ENCODE measurements at regions not wholly inside any gene's neighbourhood (a gene's known extent, or its start where the extent isn't known, plus 50 kb on each side); places are given as distances from the start of the nearest gene placed in this dataset.

- no peak for DNase-seq (ENCODE audit: low read depth in 4 of 4, low spot score in 3 of 4)
These were observed 250.6 kb upstream of the ZFHX3 start for GRCh38 chr16:73298562-73298961.

DNA sequence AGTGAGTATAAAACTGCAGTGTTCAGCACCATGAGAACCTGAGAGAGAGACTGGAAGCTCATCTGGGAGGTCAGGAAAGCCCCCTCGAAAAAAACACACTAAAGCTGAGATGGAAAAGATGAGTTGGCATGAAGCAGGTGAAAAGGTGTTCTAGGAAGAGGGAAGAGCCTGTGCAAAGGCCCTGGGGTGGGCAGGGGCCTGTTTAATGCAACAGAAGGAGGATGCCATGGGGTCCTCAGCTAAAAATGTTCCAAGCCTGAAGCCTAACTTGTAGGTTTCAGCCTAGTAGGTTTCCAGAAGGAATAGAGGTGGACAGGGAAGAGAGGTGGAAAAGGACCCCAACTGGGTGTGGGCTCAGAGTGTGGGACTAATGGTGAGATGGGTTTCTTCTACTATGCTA lies 242.3 kb upstream of the ZFHX3 start:
- no peak for DNase-seq (ENCODE audit: low read depth in 4 of 4, low spot score in 3 of 4)

- no peak for DNase-seq (ENCODE audit: low read depth in 4 of 4, low spot score in 3 of 4)
These were observed 241.3 kb upstream of the ZFHX3 start for GRCh38 chr16:73289232-73289631.

GRCh38 chr16:73288520-73288919 lies 240.6 kb upstream of the ZFHX3 start:
- no peak for DNase-seq (ENCODE audit: low read depth in 4 of 4, low spot score in 3 of 4)

DNA sequence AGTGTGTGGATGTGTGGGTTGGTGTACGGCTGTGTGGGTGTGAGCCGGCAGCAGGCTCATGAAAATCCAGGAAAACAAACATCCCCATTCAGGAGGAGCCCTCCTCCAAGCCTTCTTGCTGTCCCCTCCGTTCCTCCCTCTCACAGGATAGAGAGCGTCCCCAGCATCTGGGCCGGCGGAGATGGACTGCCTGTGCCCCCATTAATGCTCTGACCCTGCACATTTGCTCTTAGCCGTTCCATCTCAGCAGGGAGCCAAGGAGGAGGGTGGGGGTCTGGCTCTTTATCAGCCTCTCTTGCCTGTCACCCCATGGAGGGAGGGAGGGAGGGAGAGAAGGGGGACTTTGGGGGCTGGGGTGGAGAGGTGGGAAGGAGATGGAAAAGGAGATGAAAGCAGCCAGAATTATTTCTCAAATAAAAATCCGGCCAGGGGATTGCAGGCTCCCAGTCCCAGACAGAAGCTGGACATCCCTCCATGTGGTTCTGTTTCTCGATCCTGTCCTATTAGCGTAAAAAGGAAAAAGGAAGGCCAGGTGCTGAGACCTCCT lies 240.0 kb upstream of the ZFHX3 start:
- no peak for DNase-seq (ENCODE audit: low read depth in 4 of 4, low spot score in 3 of 4)

DNA sequence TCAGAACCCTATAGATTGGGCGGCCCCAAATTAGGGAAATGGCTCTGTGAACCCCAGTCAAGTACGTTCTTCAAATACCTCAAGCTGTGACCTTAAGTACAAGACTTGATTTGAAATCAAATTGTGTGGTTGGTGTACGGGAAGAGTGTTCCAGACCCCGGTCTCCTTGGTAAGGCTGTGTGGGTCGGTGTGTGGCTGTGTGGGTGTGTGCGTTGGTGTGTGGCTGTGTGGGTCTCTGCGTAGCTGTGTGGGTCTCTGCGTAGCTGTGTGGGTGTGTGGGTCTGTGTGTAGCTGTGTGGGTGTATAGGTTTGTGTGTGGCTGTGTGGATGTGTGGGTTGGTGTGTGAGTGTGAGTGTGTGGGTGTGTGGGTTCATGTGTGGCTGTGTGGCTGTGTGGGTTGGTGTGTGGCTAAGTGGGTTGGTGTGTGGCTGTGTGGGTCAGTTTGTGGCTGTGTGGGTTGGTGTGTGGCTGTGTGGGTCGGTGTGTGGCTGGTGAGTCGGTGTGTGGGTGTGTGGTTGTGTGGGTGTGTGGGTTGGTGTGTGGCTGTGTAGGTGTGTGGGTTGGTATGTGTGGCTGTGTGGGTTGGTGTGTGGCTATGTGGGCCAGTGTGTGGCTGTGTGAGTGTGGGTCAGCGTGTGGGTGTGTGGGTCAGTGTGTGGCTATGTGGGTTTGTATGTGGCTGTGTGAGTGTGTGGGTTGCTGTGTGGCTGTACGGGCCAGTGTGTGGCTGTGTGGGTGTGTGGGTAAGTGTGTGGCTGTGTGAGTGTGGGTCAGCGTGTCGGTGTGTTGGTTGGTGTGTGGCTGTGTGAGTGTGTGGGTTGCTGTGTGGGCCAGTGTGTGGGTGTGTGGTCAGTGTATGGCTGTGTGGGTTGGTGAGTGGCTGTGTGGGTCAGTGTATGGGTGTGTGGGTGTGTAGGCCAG lies 238.7 kb upstream of the ZFHX3 start:
- DNase-seq (ENCODE audit: low read depth in 4 of 4, low spot score in 3 of 4), result no peak

DNA sequence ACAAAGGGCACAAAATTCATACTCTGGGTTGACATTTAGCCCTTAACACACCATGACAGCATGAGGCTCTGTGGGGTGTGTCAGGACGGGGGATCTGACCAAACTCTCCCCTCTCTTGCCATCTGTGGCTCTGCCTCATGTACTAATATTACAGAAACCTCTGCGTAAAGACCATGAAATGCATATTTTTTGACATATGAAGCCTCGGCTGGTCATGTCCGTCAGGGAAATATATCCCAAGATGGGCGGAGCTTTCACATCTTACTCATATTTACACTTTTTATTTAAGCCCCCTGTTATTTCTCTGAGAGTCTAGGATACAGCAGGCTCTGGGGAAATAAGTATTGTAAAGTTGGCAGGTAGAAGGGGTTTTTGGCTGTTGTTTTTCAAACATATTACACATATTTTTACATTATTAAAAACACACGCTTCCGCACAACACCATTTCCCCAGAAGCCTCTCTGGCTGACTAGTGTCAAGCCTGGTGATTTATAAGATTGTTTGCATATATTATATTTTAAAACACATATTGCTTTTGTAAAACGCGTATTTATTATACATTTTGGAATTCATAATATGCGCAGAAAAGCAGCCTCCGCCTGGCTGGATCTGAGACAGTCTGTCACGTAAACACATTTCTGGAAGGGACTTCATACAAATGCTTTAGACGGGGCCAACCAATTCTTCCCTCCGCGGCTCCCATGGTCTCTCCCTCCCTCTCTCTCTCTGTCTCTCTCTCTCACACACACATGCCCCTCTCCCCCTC lies 237.7 kb upstream of the ZFHX3 start:
- DNase-seq (ENCODE audit: low read depth in 4 of 4, low spot score in 3 of 4), result no peak

GRCh38 chr16:73280388-73280787 lies 232.5 kb upstream of the ZFHX3 start:
- no peak for DNase-seq (ENCODE audit: low read depth in 4 of 4, low spot score in 3 of 4)

DNA sequence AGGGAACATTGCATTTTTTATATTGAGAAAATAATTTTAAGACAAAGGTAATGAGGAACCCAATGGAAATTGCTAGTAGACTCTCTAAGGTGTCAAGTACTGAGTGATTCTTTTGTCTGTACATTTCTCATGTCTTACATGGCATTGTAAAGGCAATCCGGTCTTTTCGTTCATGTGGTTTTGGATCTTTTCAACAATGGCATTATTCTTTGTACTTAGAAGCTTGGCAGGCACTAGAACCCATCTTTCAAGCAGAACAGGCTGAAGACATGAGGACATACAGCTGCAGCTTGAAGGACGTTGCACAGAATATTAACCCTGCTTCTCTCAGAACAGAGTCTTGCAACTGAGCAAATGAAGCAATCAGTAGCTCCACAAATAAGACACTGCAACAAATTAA lies 231.5 kb upstream of the ZFHX3 start:
- DNase-seq (ENCODE audit: low read depth in 4 of 4, low spot score in 3 of 4), result no peak

- DNase-seq (ENCODE audit: low read depth in 4 of 4, low spot score in 3 of 4), result no peak
These were observed 229.1 kb upstream of the ZFHX3 start for GRCh38 chr16:73277071-73277470.

GRCh38 chr16:73275448-73275847 lies 227.5 kb upstream of the ZFHX3 start:
- DNase-seq (ENCODE audit: low read depth in 4 of 4, low spot score in 3 of 4), result no peak

- no peak for DNase-seq (ENCODE audit: low read depth in 4 of 4, low spot score in 3 of 4)
These were observed 227.1 kb upstream of the ZFHX3 start for GRCh38 chr16:73275024-73275423.

- no peak for DNase-seq (ENCODE audit: low read depth in 4 of 4, low spot score in 3 of 4)
These were observed 226.2 kb upstream of the ZFHX3 start for GRCh38 chr16:73274140-73274539.

DNA sequence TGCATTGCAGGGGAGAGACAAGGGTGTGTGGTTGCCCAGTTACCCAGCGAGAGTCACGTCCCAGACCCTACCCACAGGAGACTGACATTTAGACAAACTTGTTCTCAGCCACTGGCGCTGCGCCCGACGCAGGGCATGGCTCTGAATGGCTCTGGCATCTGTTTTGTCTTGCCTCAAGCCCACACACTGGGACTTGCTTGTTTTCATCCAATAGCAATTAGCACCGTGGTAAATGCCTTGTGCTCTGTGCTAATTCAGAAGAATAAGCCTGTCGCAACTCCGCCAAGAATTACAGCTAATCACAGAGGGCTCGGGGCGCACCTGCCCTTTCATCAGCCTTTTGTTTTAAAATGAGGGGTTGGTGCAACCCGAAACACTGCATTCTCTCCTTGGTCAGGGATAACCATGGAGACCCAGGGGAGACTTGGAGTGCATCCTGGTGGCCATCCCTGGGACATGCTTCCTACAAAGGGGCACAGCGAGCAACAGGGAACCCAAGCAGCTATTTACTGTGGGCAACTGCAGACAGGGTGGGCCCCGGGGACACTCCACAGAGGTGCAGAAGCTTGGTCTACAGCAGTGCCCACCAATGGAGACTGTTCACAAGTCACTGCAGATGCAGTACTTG lies 220.6 kb upstream of the ZFHX3 start:
- no peak for DNase-seq (ENCODE audit: low read depth in 4 of 4, low spot score in 3 of 4)

- DNase-seq (ENCODE audit: low read depth in 4 of 4, low spot score in 3 of 4), result no peak
These were observed 218.0 kb upstream of the ZFHX3 start for GRCh38 chr16:73265935-73266334.

DNA sequence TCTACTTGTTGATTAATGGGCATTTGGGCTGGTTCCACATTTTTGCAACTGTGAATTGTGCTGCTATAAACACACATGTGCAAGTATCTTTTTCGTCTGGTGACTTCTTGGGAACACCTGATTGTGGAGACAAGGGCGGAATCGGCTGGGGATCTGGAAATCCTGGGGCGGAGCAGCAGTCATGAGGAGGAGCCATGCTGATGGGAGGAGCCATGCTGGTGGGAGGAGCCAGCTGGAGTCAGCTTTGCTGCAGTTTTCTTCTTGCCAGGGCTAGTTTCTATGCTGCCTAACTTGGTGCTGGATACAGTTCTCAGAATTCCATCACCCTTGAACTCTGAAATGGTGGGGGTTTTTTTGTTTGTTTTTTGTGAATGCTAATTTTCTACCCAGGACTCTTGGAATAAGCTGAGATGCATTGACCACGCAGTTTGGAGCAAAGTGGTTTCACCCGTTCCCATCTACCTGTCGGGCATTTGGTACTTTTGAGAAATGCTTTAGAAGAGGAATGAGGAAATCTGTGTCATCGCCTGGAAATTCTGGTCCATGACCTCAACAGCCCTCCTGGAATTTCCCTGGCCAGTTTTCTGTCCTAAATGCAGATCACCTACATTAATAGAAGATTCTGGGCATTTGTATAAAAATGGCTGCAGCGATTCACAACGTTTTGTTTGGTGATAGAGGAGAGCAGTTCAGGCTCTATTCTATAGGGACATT lies 217.4 kb upstream of the ZFHX3 start:
- no peak for DNase-seq (ENCODE audit: low read depth in 4 of 4, low spot score in 3 of 4)

GRCh38 chr16:73262931-73263330 lies 215.0 kb upstream of the ZFHX3 start:
- no peak for DNase-seq (ENCODE audit: low read depth in 4 of 4, low spot score in 3 of 4)

DNA sequence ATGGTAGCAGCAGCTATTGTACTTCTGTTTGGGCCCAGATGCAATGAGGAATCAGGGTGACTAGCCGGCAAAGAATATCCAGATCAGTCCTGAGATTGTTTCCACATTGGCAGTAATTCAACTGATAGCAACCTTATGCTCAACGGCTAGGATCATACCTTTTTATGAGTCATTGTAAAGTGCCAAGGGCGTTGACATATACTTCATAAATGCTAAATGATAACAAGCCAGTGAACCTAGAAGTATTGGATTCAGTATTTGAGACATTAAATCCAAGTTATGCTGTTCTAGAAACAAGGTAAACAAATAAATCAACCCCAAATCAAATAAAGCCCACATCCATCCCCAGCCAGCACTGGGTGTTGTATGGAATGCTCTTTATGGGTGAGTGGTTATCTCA lies 207.1 kb upstream of the ZFHX3 start:
- DNase-seq (ENCODE audit: low read depth in 4 of 4, low spot score in 3 of 4), result no peak

GRCh38 chr16:73253922-73254480 lies 206.1 kb upstream of the ZFHX3 start:
- DNase-seq (ENCODE audit: low read depth in 4 of 4, low spot score in 3 of 4), result no peak

GRCh38 chr16:73252446-73252845 lies 204.5 kb upstream of the ZFHX3 start:
- no peak for DNase-seq (ENCODE audit: low read depth in 4 of 4, low spot score in 3 of 4)
